ENCODE measurements at regions not wholly inside any gene's neighbourhood (a gene's known extent, or its start where the extent isn't known, plus 50 kb on each side); places are given as distances from the start of the nearest gene placed in this dataset.

- DNase-seq (ENCODE audit: low spot score, unreplicated experiment), result no peak
- Mint-ChIP-seq H3K4me3 (ENCODE audit: low read depth) (no peak overlapping the region), H3K9me3 (ENCODE audit: low read depth) (peaks cover 8% of the 10 kb centered on the region), H3K4me1 (ENCODE audit: low read depth) (peaks cover 3% of the 10 kb centered on the region), H3K36me3 (ENCODE audit: insufficient read depth) (no peaks in the 10 kb centered on the region), H3K27me3 (no peaks in the 10 kb centered on the region), H3K27ac (no peak overlapping the region)
- TF ChIP-seq, protein P1, sequence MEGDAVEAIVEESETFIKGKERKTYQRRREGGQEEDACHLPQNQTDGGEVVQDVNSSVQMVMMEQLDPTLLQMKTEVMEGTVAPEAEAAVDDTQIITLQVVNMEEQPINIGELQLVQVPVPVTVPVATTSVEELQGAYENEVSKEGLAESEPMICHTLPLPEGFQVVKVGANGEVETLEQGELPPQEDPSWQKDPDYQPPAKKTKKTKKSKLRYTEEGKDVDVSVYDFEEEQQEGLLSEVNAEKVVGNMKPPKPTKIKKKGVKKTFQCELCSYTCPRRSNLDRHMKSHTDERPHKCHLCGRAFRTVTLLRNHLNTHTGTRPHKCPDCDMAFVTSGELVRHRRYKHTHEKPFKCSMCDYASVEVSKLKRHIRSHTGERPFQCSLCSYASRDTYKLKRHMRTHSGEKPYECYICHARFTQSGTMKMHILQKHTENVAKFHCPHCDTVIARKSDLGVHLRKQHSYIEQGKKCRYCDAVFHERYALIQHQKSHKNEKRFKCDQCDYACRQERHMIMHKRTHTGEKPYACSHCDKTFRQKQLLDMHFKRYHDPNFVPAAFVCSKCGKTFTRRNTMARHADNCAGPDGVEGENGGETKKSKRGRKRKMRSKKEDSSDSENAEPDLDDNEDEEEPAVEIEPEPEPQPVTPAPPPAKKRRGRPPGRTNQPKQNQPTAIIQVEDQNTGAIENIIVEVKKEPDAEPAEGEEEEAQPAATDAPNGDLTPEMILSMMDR (IDR thresholded peaks at IDR 0.05; ENCODE audit: unreplicated experiment), result no peak
Measured at GRCh38 chr4:162422312-162422711, 258.5 kb upstream of the FSTL5 start.

DNA sequence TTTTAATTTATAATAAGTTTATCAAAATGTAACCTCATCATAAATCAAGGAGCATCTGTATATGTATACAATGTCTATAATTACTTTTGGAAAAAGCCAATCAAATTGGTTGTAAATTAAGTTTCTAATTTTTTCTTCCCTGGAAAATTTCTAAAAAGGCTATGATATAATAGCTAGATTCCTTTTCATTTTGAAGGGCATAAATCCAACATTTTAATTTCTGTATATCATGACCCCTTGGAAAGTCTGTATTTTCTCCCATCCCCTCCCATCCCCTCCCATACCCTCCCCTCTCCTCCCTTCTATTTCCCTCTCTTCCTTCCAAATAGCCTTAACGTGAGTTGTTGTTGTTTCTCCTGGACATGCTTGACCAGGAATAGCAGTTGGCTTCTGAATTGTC, 247.1 kb upstream of the FSTL5 start:
- H3K27me3 Mint-ChIP-seq, result no peaks in the 10 kb centered on the region
- DNase-seq (ENCODE audit: low spot score, unreplicated experiment), result no peak
- H3K9me3 Mint-ChIP-seq (ENCODE audit: low read depth), result no peaks in the 10 kb centered on the region
- H3K4me1 Mint-ChIP-seq (ENCODE audit: low read depth), result peaks cover 11% of the 10 kb centered on the region
- TF ChIP-seq, protein P1 (IDR thresholded peaks at IDR 0.05; ENCODE audit: unreplicated experiment), result no peak
- no peaks in the 10 kb centered on the region for H3K36me3 Mint-ChIP-seq (ENCODE audit: insufficient read depth)
- H3K27ac Mint-ChIP-seq, result no peak overlapping the region
- no peak overlapping the region for H3K4me3 Mint-ChIP-seq (ENCODE audit: low read depth)

DNA sequence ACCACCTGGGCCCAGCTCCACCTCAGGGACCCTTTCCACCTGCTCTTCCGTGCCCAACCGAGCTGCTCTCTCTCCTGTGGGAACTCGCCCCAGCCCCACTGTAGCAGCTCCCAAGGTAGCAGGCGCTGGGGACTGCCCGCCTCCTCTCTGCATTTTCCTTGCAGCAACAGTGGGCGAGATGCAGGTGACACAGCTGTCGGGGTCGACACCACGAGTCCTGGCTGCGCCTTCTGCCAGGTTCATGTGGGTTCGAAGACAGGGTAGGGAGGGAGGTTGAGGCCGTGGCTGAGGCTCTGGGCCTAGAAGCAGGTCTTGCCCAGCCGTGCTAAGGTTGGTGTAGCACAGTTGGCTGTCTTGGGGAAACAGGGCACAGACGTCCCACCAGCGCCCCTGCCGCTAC, 245.2 kb upstream of the FSTL5 start:
- H3K27me3 Mint-ChIP-seq, result no peaks in the 10 kb centered on the region
- no peaks in the 10 kb centered on the region for H3K36me3 Mint-ChIP-seq (ENCODE audit: insufficient read depth)
- peaks cover 11% of the 10 kb centered on the region for H3K4me1 Mint-ChIP-seq (ENCODE audit: low read depth)
- TF ChIP-seq, protein P1 (IDR thresholded peaks at IDR 0.05; ENCODE audit: unreplicated experiment), result no peak
- no peak overlapping the region for H3K4me3 Mint-ChIP-seq (ENCODE audit: low read depth)
- no peaks in the 10 kb centered on the region for H3K9me3 Mint-ChIP-seq (ENCODE audit: low read depth)
- DNase-seq (ENCODE audit: low spot score, unreplicated experiment), result no peak
- no peak overlapping the region for H3K27ac Mint-ChIP-seq

GRCh38 chr4:162408309-162408708, 244.5 kb upstream of the FSTL5 start:
- TF ChIP-seq, protein P1 (IDR thresholded peaks at IDR 0.05; ENCODE audit: unreplicated experiment), result no peak
- DNase-seq (ENCODE audit: low spot score, unreplicated experiment), result no peak
- no peak overlapping the region for H3K4me3 Mint-ChIP-seq (ENCODE audit: low read depth)
- H3K36me3 Mint-ChIP-seq (ENCODE audit: insufficient read depth), result no peaks in the 10 kb centered on the region
- H3K9me3 Mint-ChIP-seq (ENCODE audit: low read depth), result no peaks in the 10 kb centered on the region
- H3K27ac Mint-ChIP-seq, result no peak overlapping the region
- no peaks in the 10 kb centered on the region for H3K27me3 Mint-ChIP-seq
- H3K4me1 Mint-ChIP-seq (ENCODE audit: low read depth), result peaks cover 11% of the 10 kb centered on the region

- Mint-ChIP-seq H3K27me3 (no peaks in the 10 kb centered on the region), H3K4me1 (ENCODE audit: low read depth) (peaks cover 11% of the 10 kb centered on the region), H3K36me3 (ENCODE audit: insufficient read depth) (no peaks in the 10 kb centered on the region), H3K27ac (peak overlapping the region; percentile 82), H3K9me3 (ENCODE audit: low read depth) (no peaks in the 10 kb centered on the region), H3K4me3 (ENCODE audit: low read depth) (no peak overlapping the region)
- TF ChIP-seq, protein P1 (IDR thresholded peaks at IDR 0.05; ENCODE audit: unreplicated experiment), result no peak
- DNase-seq (ENCODE audit: low spot score, unreplicated experiment), result no peak
Measured at GRCh38 chr4:162406637-162407365, 243.0 kb upstream of the FSTL5 start.

All from progenitor cell of endocrine pancreas (in vitro differentiated cells).